ENCODE measurements at regions not wholly inside any gene's neighbourhood (a gene's known extent, or its start where the extent isn't known, plus 50 kb on each side); places are given as distances from the start of the nearest gene placed in this dataset.
"Not testable (repeated sequence)": the region's sequence is repeated elsewhere in the genome, so short reads cannot be mapped to it uniquely, and the experiment has no call there.

DNA sequence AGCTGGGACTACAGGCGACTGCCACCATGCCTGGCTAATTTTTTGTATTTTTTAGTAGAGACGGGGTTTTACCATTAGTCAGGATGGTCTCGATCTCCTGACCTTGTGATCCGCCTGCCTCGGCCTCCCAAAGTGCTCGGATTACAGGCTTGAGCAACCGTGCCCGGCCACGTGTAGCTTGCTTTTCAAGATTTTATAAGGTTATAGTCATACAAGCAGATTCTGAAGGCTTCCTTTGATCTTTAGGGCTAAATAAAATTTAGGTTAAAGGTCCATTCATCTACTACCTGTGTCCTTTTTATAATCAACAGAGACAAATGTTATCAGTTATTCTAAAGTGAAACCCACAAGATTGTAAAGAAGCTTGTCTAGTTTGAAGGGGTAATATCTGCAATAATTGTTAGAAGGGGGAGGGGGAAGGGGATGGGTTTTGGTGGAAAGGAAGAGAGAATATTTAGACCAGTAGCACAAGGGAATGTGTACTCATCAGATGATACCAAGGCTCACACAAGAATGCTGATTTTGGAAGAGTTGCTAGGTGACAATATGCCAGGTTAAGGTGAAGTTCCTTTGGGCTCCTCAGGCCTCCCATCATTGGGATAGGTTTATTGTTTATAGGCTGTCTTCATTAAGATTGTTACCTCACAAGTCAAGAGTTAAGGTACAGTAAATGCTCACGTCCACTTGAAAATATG is 284.7 kb downstream of the ALDH8A1 start:
- no peak for DNase-seq

DNA sequence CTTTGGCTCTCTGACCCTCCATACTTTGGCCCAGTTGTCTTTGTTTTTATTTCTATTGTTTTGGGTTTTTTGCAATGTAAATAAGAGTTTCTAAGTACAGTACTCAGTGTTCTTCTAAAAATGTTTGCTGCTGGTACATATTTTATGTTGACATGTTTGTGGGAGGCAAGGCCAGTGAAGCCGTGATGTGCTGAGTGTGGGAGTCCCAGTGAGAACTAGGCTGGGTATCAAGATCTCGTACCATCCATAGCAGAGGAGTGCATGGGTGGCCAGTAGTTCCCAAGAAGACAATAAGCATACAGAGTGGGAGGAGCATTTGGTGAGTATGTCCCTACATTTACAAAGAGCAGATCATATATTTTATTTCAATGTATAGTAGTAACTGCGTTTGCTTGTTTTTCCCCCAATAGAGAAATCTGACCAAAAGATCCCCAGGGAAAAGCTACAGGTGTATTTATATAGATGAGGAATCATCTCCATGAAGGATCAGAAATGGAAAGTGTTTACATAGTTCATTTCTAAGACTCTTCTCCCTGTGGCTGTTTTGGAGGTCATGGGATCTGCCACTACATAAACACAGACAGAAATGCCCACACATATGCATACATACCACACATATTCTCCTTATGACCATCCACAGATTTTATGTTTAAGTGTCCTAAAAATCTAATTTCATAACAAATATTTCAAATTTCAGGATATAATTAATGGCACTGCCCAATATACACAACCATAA is 285.9 kb downstream of the ALDH8A1 start:
- no peak for DNase-seq

DNA sequence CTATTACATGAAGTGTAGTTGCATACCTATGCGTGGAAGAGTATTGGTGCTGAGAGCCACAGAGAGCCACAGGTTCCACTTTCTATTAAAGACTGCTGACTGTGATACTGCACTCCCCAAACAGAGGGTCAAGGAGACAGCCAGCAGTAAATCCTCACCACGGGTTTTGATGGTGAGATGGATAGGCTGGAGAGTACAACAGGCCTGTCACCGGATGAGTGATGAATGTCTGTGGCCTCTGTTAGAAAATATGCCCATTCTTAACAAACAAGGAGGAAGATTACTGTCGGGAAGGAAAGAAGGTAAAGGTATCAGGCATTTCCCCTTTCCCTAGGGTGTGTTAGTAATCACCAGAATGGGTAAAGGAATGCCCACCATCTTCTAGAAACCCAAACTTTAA is 286.5 kb downstream of the ALDH8A1 start:
- no peak for DNase-seq

DNA sequence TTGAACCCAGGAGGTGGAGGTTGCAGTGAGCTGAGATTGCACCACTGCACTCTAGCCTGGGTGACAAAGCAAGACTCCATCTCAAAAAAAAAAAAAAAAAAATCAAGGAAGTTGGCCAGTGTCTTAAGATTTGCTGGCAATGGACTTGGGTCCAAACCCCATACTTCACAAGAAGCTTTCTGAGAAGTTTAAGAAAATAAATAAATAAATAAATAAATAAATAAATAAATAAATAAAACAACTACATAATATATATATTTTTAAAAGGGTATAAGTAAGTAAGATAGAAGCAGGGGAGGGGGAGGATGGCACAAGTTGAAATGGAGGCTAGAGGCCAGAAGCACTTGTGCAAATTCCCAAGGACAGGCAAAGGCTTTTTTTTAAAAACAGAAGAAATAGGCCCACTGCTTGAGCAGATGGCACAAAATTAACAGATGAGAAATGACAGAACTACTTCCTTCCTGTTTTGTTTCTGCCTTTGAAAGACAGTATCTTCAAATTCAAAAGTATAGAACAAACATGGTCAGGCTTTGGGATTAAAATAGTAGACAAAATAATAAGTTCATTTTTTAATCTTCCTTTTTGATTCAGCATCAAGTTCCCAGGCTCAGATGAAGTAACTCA is 287.7 kb downstream of the ALDH8A1 start:
- DNase-seq, result no peak

DNA sequence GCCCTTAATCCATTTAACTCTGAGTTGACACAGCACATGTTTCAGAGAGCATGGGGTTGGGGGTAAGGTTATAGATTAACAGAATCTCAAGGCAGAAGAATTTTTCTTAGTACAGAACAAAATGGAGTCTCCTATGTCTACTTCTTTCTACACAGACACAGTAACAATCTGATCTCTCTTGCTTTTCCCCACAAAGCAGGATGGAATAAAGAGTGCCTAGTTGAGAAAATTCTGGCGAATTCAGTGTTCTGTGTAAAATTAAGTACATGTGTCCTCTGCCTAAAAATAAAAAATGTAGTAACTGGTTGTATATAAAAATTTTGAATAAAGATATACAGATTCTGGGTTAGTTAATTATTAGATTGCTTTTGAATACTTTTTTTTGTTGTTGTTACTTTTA is 290.0 kb downstream of the ALDH8A1 start:
- DNase-seq, result not testable (repeated sequence)

DNA sequence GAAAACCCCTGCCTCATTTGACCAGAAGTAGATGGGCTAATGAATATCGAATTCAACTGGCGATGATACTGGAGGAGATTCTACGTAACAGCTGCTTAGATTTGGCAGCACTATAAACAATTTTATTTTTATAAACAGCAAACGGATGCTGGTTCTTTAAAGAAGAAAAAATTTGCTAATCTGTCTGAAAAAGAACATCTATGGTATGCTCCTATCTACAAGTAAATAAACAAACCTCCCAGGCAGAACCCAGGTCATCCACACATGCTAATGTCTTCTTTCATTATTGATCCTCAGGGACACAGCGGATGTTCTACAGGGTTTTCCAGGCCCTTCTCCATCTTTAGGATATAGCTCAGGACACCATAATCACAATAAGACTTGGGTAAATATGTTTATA is 291.3 kb downstream of the ALDH8A1 start:
- no peak for DNase-seq

DNA sequence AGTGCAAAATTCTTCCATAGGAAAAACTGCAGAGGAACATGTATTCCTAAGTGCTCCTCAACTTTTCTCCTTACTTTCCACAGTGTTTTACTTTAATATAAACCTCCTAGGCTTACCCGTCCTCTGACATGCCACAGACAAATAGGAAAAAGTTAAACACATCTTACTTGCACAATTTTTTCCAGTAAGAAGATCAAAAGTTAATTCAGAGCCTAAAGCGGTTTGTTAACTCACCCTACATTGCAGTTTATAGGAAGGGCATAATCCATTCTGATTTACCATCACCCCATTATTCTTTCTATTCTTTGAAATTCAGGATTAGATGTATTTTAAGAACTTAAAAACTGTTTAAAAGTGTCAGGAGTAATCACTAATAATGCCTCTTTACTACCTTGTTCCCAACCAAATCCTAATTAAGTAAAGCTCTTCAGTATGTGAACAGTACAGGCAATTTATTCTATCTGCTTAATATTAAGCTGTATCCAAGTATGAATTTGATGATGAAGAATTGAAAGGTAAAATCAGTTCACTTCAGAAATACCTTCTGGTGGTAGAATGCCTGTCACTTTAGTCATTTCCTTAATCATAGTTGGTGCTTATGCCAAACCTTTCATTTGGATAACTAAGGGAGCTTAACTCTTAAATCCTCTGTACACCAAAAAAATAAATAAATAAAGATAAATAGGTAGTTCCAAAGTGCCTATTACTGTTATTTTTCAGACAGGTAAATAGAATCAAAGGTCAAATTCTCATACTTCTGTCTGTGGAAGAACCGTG is 292.0 kb downstream of the ALDH8A1 start:
- DNase-seq, result no peak

DNA sequence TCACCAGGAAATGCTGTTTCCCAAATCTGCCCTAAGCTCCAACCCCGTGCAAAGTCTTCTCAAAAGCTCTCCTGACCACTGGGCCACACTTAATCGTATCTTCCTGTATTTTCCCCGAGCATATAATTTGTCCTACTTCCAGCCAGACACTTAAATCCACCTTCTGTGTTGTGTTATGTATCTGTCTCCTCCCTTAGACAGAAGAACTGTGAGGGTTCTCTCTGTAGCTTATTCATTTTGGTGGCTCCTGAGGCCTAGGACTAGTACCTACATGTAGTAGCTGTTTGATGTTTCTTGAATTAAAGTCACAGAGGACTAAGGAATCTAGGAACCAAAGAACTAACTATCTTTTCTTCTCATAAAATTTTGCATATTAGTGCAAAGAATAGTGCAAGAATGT is 292.6 kb downstream of the ALDH8A1 start:
- no peak for DNase-seq

DNA sequence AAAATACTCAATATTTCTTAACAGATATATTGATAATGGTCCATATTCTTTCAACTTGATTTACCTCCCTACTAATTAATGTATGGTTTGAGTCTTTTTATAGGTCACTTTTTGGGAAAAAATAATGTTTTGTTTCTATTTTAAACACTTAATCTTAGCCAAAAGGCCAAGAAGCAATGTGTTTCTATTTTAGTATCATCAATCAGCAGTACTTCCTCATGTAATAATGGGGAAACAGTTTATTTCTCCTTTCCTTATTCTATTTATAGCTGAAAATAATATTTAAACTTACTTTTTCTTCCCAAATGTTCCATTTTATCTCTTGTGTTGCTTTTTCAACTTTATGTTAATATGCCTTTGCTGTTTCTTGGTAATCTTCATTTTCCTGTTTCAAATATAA is 295.1 kb downstream of the ALDH8A1 start:
- no peak for DNase-seq

DNA sequence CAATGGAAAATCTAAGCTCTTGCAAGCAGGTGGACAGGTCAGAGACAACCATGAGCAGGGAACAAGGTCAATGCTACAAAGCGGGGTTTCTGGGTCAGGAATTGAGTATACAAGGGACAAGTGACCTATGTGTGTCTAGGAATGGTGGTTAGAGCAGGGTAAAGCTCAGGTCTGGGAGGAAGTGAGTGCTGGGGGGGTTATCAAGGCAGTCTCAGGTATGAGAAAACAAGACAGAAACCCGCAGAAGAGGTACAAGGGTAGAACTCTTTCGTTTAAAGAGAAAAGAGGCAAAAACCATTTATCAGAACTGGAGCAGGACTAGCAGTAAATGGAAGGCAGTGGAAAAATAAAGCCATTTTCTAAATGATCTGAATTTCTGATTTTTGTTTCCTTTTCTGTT is 298.4 kb downstream of the ALDH8A1 start:
- DNase-seq, result no peak

DNA sequence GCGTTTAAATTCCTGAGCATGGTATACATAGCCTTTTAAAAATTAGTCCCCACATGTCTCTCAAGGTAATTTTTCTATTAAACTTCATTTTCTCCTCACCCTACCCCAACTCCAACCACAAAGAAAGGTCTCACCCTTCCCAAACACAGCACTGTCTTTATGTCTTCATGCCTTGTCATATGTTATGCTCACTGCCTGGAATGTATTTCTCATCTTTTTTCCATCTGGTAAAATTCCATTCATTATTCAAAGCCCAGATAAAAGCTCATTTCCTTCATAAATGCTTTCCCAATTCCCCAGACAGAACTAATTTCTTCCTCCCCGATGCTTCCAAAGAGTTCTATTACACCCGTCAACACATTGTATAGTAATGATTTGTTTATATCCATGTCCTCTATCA is 302.0 kb downstream of the ALDH8A1 start:
- no peak for DNase-seq

DNA sequence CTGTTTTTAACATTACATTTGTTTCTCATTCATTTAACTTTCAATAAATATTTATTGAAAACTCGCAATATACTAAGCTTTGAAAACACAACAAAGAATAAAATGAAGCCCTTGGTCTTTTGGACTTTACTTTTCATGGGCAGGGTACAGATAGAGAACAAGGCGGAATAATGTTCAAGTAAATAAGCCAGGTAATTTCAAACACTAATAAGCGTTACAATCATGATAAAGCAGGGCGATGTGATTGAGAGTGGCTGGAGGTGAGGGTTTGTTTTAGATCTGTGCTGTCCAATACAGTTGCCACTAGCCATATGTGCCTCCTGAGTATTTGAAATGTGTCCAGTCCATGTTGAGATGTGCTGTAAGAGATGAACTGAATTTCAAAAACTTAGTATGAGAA is 307.1 kb downstream of the ALDH8A1 start:
- no peak for DNase-seq

DNA sequence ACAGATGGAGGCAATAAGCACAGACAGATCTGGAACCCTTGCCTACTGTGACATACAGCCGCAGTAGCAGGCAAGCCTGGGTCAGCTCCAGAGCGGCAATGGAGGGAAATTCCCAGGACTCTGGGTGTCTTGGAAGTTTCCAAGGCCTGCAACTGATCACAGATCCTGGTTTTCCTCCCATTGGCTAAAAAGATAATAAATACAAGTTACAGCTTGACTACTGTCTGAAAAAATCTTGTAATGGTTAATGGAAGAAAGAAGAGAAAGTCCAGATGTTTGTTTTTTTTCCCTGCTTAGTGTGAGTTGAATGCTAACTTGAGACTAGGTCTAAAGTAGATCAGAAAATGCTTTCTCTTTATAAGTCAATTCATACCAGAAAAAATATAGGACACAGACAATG is 307.6 kb downstream of the ALDH8A1 start:
- DNase-seq, result no peak

DNA sequence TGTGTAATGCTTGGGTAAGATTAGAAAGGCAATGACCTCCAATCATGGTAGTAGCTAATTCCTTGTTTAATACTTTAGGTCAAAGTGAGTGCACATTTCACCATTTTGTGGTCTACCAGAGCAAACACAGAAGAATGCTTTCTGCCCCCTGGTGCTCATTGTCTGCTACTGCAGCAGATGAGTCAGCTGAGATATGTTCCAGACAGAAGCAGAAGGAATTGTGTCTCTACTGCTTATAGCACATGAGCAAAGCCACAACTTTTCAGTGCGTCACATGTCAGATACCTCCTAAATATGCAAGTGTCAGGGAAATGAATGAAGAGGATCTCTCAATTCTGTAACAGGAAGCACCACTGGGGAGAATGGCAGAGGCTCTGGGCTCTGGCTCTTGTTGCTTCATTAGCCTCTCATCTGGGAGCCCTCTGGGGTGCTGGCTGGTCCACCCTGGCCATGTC is 308.9 kb downstream of the ALDH8A1 start:
- DNase-seq, result peak; percentile 79

DNA sequence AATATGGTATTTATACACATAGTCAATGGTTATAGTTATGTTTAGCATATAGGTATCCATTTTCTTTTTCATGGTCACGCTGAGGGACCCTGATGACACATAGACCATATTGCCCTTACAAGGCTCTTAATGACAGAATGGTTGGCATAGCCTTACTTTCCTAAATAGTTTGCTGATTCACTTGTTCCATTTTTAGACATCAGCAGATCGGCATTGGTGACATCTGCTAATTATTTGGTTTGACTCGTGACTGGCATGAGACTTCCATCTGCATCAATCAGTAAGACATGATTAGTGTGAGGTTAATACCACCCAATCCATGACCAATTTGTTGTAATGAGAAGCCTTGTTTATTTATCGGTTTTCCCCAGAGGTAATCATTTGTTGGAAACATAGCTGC is 309.7 kb downstream of the ALDH8A1 start:
- no peak for DNase-seq

DNA sequence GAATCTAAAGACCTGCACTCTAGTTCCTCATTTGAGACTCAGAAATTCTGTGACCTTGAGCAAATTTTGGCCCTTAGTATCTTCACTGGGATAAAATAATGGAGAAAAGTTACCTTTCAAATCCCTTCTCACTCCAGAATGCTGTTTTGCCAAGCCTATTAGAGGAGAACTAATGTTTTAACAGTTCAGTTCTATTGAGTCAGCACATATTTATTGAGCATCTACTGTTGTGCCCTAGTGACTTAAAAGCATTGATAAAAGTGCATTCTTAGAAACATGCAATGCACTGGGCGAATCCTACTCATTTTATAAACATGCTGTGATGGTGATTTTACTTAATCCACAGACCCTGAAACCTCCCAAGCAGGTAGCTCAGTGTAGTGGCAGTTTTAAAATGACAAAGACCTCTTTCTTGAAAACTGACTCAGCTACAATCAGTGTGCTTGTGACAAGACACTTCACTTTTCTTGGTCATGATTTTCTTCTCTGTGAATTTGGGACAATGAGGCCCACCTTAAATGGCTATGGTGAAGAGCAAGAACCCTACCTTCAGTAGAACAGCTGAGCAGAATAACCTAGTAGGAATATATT is 312.0 kb downstream of the ALDH8A1 start:
- DNase-seq, result no peak

DNA sequence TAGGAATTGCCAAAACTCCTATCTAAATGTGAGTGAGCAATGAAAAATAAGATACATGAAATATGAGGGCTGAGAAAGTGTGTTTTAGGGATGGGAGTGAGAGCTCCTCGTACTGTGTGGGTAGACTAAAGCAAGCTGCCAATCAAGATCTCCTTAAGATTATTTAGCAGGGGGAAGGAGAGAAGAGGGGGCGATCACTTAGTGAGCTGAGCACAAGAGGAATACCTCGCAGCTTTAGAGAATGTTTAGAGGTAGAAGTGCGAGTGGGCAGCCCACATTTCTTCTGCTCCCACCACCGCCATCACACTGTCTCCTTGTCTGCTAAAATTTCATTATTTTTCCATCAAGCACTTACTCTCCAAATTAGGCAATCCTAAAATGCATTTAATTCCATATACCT is 312.6 kb downstream of the ALDH8A1 start:
- DNase-seq, result no peak

DNA sequence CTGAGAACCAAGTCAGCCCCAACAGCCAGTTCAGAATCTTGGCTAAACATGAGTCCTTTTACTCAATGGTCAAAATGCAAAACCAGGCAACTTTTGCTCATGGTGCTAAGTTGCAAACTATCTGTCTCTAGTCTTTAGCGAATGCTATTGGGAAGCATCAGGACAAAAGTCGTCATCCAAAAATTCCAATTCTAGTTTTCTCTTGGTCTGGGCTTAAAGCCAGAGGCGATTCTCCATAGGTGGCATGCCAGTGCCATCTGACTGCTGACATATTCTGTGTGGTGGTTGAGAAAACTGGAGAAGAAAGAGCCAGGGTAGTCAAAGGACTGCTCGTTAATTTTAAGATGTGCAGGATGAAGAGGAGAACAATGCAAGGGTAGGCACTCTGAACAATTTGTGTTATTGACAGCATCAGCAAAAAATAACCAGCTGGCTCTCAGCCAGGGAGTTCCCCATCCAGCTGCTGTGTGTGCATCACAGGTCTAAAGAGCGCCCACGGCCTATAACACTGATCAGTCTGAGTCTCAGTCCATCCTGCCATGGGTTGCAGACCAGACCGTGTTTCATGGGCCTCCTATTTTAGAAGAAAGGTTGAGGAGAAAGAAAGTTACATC is 313.6 kb downstream of the ALDH8A1 start:
- DNase-seq, result peak; percentile 59

DNA sequence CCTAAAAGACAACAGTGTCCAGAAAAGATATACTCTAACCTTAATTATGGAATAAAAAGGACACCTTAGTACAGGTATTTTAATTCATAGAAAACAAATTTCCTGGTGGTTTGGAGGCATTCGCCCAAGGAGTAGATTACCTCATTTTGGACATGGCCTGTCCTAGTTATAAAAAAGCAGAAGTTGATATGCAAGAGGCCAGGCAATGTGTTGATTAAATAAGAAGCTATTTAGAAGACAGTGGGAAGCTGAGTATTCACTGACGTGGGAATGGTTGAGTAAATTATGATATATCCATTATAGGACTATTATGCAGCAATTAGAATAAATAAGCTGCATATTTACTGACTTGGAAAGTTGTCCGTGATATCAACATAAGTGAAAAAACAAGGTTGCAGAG is 314.9 kb downstream of the ALDH8A1 start:
- DNase-seq, result no peak

DNA sequence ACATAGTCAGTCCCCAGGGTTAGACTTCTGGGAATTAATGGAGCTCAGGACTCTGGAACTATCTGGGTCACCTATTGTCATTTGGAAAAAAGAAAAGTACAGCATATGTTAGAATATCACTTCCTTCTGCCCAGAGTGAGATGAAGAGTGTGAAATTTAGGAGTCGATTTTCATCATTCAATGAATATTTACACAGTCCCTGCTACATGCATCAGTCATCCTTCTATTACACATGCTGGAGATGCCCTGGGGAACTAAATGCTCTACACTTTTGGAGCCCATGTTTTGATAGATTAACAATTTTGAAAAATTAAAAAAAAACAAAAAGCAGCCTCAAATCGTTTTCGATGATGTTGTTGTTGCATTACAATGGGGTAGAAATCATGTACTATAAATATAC is 315.4 kb downstream of the ALDH8A1 start:
- DNase-seq, result no peak

DNA sequence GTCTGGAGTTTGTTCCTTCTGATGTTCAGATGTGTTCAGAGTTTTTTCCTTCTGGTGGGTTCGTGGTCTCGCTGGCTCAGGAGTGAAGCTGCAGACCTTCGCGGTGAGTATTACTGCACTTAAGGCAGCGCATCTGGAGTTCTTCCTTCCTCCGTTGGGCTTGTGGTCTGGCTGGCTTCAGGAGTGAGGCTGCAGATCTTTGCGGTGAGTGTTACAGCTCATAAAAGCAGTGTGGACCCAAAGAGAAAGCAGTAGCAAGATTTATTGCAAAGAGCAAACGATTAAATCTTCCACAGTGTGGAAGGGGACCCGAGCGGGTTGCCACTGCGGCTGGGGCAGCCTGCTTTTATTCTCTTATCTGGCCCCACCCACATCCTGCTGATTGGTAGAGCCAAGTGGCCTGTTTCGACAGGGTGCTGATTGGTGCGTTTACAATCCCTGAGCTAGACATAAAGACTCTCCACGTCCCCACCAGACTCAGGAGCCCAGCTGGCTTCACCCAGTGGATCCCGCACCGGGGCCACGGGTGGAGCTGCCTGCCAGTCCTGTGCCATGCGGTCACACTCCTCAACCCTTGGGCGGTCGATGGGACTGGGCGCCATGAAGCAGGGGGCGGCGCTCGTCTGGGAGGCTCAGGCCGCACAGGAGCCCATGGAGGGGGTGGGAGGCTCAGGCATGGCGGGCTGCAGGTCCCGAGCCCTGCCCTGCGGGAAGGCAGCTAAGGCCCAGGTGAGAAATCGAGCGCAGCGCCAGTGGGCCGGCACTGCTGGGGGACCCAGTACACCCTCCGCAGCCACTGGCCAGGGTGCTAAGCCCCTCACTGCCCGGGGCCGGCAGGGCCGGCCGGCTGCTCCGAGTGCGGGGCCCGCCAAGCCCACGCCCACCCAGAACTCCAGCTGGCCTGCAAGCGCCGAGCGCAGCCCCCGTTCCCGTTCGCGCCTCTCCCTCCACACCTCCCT is 315.3 kb upstream of the SGK1 start:
- not testable (repeated sequence) for DNase-seq
